ENCODE measurements at regions not wholly inside any gene's neighbourhood (a gene's known extent, or its start where the extent isn't known, plus 50 kb on each side); places are given as distances from the start of the nearest gene placed in this dataset.

DNA sequence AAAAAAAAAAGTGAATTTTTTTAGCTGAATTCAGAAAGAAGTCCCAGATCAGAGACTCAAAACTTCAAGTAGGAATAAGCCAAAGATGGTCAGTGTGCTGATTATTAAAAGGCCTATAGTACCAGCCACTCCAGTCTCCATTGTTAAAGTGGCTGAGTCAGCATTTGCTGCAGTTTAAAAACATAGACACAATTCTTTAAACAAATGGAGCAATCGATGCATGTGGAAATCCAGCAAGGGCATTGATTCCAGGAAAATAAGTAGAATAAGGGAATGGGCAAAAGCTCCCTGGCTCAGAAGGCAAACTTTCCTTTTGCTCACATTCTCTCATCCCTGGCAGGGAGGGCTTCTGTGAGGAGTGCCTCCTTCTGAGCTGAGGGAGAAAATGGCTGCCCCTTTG, 317.6 kb downstream of the LRIG3 start:
- no peak for DNase-seq
- TF ChIP-seq GATA1 (IDR thresholded peaks at IDR 0.05; ENCODE audit: low read depth, low read length) (no peak), POLR2A (IDR thresholded peaks at IDR 0.05; ENCODE audit: low read length) (no peak)

DNA sequence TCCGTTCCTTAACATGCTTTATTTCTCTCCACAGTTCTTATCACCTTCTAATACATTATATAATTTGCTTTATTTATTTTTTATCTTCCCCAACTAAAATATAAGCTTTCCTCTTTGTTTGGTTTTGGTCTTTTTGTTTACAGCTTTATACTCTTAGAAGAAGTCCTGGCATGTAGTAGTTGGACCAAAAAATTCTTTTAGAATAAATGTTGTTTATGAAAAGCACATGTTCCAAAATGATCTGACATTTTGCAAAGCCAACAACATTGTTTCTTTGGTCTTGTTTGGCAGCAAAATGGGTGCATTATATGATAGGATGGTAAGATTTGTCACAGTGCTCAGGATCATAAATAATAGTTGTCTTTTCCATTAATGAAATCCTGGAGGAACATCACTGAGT, 312.5 kb downstream of the LRIG3 start:
- no peak for DNase-seq

DNA sequence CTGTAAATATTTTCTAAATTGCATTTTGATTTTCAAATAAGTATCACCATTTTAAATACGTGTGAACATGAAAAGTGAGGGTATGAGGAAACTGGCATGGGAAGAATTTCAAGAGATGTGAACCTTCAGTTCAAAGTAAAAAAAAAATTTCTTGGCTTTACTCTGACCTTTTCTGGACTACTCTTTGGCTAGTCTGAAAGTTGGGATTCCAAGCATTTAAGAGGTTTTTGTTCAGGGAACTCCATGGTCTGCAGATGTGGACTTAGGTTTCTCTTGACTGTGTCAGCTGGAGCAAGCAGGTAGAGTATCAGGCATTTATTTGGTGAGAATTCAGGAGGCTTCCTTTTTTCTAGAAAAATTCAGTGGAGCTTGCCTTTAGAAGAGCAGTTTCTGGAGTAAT, 311.6 kb downstream of the LRIG3 start:
- TF ChIP-seq POLR2A (IDR thresholded peaks at IDR 0.05; ENCODE audit: low read length) (no peak), GATA1 (IDR thresholded peaks at IDR 0.05; ENCODE audit: low read depth, low read length) (no peak)
- no peak for DNase-seq

More for the DNA sequence above, 312.5 kb downstream of the LRIG3 start:
- TF ChIP-seq POLR2A (IDR thresholded peaks at IDR 0.05; ENCODE audit: low read length) = no peak
- TF ChIP-seq GATA1 (IDR thresholded peaks at IDR 0.05; ENCODE audit: low read depth, low read length) = no peak

DNA sequence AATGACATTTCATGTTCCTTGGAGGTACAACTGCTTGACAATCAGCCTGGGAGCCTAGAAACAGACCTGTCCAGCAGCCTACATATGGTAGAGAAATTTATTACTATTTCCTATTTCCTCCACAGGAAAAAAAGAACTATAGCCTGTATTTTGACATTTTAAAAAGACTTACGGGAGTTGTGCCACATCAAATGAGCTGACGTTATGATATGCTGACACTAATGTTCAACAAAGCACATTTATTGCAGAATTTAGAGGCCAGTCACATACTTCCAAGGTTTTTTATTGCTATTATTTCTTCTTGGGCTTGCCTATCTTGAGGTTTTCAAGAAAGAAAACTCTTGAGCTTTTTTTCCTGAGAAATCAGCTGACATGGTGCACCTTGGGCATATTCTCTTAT, 305.3 kb downstream of the LRIG3 start:
- no peak for TF ChIP-seq GATA1 (IDR thresholded peaks at IDR 0.05; ENCODE audit: low read depth, low read length)
- TF ChIP-seq POLR2A (IDR thresholded peaks at IDR 0.05; ENCODE audit: low read length) = no peak
- no peak for DNase-seq

DNA sequence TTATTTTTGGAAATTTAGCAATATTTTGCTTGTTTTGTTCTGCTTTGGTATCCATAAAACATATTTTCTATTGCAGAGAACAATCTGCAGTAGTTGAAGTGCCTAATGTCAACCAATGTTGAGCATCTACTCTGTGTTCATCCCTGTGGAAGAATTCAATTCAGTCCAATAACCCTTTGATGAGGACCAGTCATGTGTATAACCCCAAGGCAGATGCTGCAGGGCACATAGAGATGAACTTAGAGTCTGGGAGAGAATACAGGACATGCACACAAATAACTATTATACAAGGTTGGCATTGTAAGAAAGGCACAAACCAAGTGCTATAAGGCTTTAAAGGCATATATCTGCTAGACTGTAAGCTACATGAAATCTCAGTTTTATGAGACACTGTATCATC, 304.7 kb downstream of the LRIG3 start:
- TF ChIP-seq POLR2A (IDR thresholded peaks at IDR 0.05; ENCODE audit: low read length) (no peak), GATA1 (IDR thresholded peaks at IDR 0.05; ENCODE audit: low read depth, low read length) (no peak)
- no peak for DNase-seq

DNA sequence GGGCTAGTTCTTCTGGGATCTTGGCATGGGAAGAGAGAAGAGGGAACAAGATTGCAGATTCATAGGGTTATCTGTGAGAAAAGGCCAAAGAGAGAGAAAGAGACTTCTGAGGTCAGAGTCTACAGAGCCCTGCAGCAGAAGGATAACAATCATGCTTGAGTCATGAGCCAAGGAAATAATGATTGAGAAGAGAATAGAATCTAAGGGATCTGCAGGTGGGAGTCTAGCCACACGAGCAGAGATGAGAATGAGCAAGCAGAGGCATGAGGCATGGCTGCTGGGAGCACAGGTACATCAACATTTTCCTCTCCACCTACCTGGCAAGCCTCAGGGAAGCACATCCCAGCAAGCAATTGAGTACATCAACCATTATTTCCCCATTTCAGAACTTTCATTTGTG, 303.7 kb downstream of the LRIG3 start:
- TF ChIP-seq GATA1 (IDR thresholded peaks at IDR 0.05; ENCODE audit: low read depth, low read length) = no peak
- DNase-seq = no peak

DNA sequence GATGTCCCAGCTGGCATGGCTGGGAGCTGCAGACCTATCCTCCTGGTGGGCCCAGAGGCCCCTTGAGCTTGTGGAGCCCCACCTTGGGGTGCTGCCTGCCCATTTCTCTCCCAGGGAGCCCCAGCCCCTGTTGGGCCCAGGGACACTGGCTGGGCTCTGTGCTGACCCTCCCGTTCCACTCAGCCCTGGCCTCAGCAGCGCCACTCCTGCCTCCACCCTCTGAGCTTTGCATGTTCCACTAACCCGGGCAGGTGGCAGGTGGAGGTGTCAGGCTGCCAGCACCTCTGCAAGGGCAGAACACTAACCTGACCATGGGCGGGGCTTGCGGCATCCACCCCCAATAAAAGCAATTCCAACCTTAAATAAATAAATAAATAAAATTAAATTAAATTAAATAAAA, 299.2 kb downstream of the LRIG3 start:
- DNase-seq = no peak
- no peak for TF ChIP-seq GATA1 (IDR thresholded peaks at IDR 0.05; ENCODE audit: low read depth, low read length)
- TF ChIP-seq POLR2A (IDR thresholded peaks at IDR 0.05; ENCODE audit: low read length) = no peak

DNA sequence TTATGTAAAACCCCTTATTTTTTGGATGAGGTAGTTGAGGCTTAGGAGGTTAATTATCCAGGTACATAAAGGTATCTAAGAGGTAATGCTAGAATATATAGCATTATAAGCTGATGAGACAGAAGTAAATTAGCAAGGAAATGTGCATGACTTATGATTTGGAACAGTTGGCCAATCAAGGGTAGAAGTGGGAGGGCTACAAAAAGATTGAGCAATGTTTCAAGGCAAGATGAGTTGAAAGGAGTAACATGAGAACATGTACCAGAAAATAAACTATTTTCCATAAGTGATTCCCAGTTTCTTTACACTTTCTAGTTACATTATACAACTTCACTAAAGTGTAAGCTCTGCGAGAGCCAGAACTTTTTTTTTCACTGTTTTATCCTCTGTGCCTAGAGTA, 290.9 kb downstream of the LRIG3 start:
- no peak for DNase-seq
- TF ChIP-seq GATA1 (IDR thresholded peaks at IDR 0.05; ENCODE audit: low read depth, low read length) = no peak
- TF ChIP-seq POLR2A (IDR thresholded peaks at IDR 0.05; ENCODE audit: low read length) = no peak

DNA sequence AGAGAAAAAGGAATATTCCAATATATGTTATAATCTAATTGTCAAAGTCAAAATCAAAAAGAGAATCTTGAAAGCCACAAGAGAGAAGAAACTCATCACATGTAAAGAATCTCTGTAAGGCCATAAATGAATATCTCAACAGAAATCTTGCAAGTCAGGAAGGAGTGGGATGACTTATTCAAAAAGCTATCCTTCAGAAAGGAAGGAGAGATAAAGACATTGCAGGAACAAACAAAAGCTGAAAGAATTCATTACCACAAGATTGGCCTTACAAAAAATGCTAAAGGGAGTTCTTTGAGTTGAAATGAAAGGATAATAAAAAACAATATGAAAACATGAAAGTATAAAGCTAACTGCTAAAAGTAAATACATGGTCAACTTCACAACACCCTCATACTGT, 286.8 kb downstream of the LRIG3 start:
- no peak for DNase-seq
- TF ChIP-seq GATA1 (IDR thresholded peaks at IDR 0.05; ENCODE audit: low read depth, low read length) (no peak), POLR2A (IDR thresholded peaks at IDR 0.05; ENCODE audit: low read length) (no peak)

DNA sequence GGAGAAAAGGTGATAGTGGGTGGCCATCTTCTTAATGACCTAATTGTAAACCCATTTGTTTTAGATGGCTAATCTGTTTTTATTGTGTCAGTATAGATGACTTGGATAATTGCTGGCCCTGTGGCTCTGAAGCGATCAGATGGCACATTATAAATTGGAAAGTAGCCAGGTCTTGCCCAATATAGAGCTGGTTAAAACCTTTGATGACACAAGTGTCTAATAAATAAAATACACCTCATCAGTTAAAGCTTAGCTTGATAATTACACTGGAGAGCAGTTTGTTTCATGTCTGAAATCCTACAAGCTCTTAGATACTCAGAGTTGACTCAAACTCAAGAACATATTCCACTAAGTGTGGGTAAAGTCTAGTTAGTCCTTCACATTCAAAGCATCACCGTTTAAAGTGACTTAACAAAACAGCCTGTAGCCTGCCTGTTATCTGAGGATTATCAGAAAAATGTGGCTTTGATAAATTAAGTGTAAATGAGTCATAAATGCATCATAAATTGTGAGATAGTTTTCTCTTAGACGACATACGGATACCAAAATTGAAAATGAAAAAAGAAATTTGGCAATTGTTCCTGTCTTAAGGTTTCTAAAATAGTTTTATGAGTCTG, 280.9 kb downstream of the LRIG3 start:
- peak in 1 of 2 experiments; percentile 2 for DNase-seq
- TF ChIP-seq GATA1 (IDR thresholded peaks at IDR 0.05; ENCODE audit: low read depth, low read length) (no peak), POLR2A (IDR thresholded peaks at IDR 0.05; ENCODE audit: low read length) (no peak)

DNA sequence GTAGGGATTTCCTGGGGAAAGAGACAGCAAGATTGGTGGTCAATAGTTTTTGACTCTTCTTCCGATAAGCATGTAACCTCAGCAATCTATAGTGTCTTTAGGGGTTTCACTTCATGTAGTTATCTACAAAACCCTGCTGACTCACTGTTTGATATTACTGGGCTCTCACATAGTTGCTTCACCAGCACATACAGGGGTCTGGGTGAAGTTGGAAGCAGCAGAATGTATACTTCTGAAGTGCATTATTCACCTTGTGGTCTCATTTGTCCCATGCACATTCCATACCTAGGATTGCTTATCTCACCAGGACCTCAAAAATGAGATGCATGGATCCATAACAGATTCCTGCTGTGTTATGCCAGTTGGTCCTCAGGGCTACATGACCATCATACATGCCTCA, 280.0 kb downstream of the LRIG3 start:
- TF ChIP-seq GATA1 (IDR thresholded peaks at IDR 0.05; ENCODE audit: low read depth, low read length) = no peak
- no peak for TF ChIP-seq POLR2A (IDR thresholded peaks at IDR 0.05; ENCODE audit: low read length)
- no peak for DNase-seq

DNA sequence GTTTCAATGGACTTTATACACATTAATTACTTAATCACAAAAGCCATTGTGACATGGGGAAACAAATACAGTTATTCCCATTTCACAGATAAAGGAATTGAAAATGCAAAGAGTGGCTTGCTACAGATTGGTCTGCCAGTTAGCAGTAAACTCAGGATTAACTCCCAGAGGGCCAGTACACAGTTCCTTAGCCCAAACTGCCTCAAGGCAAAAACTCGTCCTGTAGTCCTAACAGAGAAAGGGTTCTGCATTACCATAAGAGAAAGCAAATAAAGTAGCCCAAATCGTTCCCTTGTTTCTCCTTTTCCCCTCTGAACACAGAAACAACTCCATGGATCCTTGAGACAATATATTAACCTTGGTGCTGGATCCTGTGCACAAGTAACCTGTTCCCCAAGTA, 274.4 kb downstream of the LRIG3 start:
- no peak for DNase-seq
- TF ChIP-seq POLR2A (IDR thresholded peaks at IDR 0.05; ENCODE audit: low read length) (no peak), GATA1 (IDR thresholded peaks at IDR 0.05; ENCODE audit: low read depth, low read length) (no peak)

DNA sequence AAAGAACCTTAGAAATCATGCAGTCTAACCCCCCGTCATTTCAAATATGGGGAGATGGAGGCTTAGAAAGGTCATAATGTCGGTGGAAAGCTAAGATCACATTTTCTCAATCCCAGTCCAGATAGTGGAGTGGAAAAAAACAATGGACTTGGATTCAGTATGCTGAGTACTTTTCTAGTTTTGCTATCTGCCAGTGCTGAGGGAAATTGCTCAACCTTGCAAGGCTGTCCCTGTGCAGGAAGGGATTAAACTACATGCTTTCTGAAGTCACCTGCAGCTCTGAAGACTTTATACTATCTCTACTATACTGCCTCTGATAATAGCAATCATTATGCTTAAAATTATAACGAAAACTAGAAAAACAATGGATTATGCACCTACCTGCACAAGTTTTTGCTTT, 272.8 kb downstream of the LRIG3 start:
- no peak for TF ChIP-seq POLR2A (IDR thresholded peaks at IDR 0.05; ENCODE audit: low read length)
- no peak for TF ChIP-seq GATA1 (IDR thresholded peaks at IDR 0.05; ENCODE audit: low read depth, low read length)
- no peak for DNase-seq

DNA sequence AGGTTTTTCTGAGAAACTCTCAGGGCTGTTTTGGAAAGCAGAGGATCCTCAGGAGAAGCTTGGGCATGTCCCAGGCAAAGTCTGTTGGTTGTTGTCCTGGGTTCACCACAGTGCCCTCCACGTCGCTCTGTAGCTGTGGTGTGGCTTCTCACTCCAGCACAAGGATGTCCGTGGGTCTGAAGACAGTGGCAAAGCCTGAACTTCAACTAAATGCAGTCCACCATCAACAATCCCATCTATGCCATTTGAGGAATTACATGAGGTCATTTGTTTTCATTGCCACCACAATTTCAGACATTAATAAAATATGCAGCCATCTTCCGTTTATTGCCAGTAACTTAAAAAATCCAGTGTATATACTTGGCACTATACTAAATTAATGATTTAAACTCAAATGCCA, 272.1 kb downstream of the LRIG3 start:
- no peak for DNase-seq
- TF ChIP-seq POLR2A (IDR thresholded peaks at IDR 0.05; ENCODE audit: low read length) = no peak
- TF ChIP-seq GATA1 (IDR thresholded peaks at IDR 0.05; ENCODE audit: low read depth, low read length) = no peak

DNA sequence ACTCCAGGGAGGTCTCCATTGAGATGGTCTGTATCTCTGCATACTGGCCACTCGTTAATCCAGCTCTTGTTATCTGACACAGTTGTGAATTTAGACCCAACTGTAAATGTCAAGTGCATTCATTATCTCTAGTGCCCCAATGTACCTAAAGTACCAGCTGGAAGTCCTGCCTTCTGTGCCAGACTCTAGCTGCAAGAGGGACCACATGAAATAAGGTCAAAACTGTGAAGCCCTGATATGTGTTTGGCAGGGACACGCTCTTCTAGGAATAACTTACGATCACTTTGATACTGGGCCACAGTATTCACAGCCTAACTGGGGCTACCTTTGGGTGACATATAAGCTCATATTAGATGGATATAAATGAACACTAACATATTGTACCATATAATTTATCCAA, 268.5 kb downstream of the LRIG3 start:
- TF ChIP-seq GATA1 (IDR thresholded peaks at IDR 0.05; ENCODE audit: low read depth, low read length) = no peak
- no peak for TF ChIP-seq POLR2A (IDR thresholded peaks at IDR 0.05; ENCODE audit: low read length)

DNA sequence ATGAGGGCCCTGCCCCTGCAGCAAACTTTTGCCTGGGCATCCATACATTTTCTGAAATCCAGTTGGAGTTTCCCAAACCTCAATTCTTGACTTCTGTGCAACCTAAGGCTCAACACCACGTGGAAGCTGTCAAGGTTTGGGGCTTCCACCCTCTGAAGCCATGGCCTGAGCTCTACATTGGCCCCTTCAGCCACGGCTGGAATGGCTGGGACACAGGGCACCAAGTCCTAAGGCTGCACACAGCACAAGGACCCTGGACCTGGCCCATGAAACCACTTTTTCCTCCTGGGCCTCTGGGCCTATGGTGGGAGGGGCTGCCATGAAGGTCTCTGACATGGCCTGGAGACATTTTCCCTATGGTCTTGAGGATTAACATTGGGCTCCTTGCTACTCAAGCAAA, 266.3 kb downstream of the LRIG3 start:
- no peak for TF ChIP-seq GATA1 (IDR thresholded peaks at IDR 0.05; ENCODE audit: low read depth, low read length)
- no peak for TF ChIP-seq POLR2A (IDR thresholded peaks at IDR 0.05; ENCODE audit: low read length)
- no peak for DNase-seq

More for the DNA sequence above, 268.5 kb downstream of the LRIG3 start:
- DNase-seq = no peak

Data from erythroblast (primary cell).